ENCODE measurements at regions not wholly inside any gene's neighbourhood (a gene's known extent, or its start where the extent isn't known, plus 50 kb on each side); places are given as distances from the start of the nearest gene placed in this dataset.
"Not testable (repeated sequence)": the region's sequence is repeated elsewhere in the genome, so short reads cannot be mapped to it uniquely, and the experiment has no call there.

DNA sequence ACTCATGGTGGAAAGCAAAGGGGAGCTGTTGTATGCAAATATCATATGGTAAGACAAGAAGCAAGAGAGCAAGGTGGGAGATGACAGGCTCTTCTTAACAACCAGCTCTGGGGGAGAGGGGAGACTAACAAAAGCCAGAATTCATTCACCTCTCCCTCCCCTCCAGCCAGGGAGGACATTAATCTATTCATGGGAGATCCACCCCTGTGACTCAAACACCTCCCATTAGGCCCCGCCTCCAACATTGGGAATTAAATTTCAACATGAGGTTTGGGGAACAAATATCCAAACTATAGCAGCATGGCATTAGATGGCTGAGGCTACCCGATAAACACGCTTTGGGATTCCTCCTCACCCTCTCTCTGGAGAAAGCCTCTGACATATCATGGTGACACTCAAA, 210.6 kb downstream of the RHOU start:
- no peak for DNase-seq

- not testable (repeated sequence) for DNase-seq
These were observed 214.3 kb downstream of the RHOU start for GRCh38 chr1:228949617-228950016.

GRCh38 chr1:228953207-228953606, 217.9 kb downstream of the RHOU start:
- no peak for DNase-seq

- not testable (repeated sequence) for DNase-seq
These were observed 218.5 kb downstream of the RHOU start for GRCh38 chr1:228953808-228954207.

- DNase-seq, result no peak
These were observed 220.4 kb downstream of the RHOU start for GRCh38 chr1:228955691-228956090.

DNA sequence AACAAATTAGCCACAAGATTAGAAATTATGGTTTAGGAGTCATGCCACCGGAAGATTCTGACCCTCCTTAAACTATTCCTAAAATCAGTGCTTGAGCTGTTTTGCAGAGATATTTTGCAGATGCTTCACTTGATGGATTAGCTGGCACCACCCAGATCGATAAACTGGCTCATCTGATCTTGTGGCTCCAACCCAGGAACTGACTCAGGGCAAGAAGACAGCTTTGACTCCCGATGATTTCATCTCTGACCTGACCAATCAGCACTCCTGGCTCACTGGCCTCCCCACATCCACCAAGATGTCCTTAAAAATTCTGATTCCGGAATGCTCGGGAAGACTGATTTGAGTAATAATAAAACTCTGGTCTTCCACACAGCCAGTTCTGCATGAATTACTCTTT, 221.6 kb downstream of the RHOU start:
- no peak for DNase-seq

DNA sequence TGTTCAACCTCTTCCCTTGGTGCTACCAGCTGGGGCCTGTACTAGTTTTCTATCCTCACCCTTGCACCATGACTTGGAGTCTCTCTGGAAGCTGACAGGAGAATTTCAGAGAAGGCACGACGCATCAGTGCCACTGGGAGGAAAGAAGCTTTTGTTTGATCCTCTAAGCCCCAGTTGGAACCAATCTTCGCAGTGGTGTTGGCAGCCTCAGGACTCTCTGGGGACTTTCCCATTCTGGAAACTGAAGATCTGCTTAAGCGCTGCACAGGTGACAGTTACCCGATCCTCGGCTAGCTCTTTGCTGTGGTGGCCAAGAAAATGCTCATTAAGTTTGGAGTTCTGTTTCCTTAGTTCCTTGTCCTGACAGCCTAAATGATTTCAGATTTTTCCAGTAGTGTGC, 222.3 kb downstream of the RHOU start:
- DNase-seq, result no peak

DNA sequence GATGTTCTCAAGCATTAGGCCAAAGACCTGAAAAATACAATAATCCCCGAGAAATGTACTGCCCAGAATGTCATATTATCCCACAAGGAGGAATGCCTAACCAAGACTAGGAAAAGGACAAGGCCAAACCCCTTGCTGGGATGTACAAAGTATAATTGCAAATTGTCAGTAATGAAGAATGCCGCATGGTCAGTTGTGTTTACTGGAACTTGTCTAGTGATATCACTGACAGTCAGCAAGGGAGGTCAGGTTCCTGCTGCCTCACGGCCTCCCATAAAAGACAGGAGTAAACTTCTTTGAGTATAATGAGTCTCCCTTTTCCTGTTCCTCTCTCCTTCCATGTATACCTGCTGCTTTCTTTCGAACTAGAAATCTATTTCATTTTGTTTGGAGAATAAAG, 222.8 kb downstream of the RHOU start:
- DNase-seq, result no peak

GRCh38 chr1:228958741-228959140, 223.5 kb downstream of the RHOU start:
- DNase-seq, result no peak

DNA sequence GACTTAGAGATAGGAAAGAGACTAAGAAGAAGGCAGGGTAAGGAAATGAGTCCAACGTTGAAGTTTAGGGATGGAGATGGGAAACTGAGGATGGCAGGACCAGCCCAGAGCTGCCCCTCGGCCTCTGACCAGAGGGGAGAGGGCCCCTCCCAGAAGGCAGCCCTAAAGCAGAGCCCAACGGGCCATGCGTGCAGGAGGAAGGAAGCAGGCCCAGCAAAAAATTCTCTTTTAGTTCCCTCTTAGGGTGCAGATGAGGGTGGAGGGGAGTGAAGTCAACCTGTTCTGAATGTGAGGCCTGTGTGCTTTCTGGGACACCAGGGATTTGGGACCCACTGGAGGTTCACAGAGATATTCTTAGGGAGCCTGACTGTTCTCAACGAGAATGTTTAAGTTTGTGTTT, 225.4 kb downstream of the RHOU start:
- DNase-seq, result no peak

DNA sequence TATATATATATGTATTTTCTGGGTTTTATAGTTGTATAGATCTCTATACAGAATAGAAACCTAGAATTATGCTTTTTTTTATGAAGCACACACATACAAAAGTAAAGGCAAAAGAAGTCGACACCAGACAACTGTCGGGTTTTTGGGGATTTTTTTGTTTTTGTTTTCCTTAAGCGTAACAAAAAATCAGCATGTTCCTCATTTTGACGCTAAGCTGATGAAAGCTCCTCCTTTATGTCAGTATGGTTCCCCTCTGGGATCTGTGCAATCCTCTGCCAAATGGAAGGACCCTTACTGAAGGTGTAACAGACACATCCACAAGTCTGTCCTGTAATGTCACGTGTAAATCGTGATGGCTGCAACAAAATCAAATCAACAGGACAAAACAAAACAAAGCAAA, 226.2 kb downstream of the RHOU start:
- no peak for DNase-seq

DNA sequence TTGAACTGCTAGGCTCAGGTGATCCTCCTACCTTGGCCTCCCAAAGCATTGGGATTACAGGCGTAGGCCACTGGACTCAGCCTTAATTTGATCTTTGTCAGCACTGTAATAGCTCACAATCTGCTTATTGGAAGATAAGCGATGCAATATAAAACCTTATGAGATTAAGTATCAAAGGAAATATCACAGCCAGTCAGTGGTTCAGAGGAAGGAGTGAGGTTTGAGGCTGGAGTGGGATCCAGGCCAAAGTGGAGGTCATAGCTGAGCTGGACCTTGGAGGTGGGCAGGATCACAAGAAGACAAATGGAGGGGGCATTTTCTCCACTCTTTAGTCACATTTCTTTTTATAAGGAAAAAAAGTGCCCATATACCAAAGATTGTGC, 228.5 kb downstream of the RHOU start:
- DNase-seq, result no peak

DNA sequence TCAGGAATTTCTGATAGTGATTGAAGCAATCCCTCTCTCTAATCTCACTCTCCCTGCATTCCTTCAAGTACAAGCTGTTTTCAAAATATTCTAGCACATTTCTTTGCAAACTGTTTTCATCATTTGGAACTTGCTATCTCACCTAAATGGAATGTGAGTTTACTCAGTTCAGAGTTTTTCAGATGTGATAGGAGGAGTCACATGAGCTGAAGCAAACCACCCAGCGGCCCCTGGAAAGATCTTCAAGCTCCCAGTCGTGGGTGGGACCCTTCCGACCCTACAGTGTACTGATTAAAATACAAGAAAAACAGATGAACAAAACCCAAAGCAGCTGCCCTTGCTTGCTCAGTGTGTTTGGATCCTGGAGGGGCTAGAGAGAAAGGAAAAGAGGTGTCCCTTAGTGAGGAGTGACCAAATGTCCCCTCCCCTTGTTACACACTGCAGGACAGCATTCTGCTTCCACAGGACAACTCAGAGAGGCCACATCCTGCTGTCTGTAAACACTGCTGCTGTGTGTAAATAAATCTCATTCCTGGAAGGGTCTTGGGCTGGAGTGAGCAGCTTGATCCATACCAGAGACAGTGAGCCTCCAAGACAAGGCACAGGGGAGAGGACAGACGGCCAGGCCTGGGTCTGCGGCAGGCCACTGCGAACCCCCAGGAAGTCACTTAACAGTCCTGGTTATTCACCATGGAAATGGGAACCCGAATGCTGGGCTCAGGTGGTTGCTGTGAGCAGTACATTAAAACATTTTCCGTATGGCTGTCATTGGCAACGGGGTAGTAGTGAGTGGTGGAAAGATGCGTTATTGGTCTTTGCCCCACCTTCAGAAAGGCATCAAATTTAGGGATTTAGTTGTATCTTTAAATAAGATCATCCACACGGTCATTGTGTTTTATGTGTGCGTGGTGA, 229.2 kb downstream of the RHOU start:
- DNase-seq, result no peak

DNA sequence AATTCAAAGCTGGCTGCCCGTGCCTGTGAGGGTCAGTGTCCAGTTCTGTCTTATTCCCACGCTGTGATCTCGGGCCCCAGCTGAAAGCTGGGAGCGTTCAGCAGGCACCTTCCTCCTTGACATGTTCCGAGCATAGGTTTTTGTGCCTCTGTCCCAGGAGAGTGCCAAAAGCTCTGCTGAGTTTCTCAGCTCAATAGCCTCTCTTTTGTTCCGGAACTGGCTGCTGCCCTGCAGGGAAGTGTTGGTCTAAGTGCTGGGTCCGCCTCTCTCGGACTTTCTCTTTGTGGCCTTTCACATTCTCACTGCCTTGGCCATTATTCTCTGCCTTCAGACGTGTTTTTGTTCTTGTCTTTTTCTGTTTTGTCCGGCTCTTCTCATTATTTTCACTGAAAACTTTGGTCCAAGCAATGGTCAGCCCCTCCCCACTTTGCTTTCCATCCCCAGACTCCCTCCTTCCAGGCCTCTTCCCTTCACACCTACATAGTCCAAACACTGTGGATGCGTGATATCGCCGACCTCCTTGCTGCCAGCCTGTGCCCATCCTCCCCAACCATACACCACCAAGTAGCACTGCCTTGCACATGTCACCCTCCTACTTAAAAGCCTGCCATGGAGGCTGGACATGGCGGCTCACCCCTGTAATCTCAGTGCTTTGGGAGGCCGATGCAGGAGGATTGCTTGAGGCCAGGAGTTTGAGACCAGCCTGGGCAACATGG, 233.8 kb downstream of the RHOU start:
- no peak for DNase-seq

DNA sequence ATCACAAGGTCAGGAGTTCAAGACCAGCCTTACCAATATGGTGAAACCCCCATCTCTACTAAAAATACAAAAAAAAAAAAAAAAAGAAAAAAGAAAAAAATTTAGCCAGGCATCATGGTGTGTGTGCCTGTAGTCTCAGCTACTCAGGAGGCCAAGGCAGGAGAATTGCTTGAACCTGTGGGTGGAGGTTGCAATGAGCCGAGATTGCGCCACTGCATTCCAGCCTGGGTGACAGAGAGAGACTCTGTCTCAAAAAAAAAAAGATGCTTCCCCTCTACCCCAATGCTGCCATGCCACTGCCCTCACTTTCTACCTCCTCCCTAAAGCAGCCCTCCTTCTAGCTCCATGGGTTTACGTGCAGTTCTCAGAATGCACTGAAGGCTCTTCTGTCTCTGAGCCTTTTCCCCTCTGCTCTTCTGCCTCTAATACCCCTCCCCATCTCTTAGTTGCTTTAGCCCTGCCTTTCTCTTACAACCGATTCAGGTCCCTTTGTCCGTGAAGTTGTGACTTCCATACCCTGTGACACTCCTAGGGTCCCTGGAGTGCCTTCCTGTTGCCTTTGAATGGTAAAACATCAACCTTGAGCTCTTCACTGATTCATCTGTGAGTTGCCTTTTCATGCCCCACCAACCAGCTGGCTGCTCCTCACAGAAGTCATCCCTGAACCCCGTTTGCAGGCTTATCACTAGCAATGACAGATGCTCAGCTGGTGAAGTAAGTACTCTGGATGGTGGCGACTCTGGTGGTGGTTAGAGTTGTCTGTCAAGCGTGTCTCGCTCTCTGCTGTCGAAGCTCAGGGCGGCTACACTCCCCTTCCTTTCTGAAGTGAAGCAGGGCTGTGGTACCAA, 234.9 kb downstream of the RHOU start:
- DNase-seq, result no peak

- no peak for DNase-seq
These were observed 237.3 kb downstream of the RHOU start for GRCh38 chr1:228972576-228972975.

GRCh38 chr1:228974273-228974672, 239.0 kb downstream of the RHOU start:
- DNase-seq, result no peak

DNA sequence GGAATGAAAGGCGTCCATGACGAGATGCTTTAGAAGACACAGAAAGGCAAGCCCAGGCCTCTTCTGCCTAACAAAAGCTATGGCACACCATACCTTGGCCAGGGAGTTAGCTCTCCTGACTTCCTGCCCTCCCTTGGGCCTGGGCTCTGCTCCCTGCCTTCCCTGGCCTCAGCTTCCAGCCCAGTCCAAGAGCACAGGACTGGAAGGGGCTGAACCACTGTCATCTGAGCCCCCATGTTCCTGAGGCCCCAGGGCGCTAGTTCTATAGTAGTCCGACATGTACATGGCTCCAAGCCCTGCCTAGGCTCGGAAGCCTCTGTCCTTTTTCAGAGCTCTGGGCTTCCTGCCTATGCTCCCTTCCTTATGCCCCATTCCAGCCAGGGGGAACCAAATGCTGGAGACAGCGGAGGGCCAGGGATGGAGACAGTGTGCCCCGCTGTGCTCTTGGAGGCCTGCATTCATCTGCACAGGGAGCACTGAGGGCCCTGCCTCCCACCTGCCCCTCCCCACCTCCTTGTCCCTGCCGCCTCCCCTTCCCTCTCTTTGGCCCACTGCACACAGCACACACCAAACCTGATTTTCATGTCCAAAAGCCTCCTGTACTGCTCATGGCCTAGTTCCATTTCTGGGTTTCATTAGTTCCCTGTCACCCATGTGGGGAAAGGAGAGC, 240.1 kb downstream of the RHOU start:
- DNase-seq, result no peak

- DNase-seq, result no peak
These were observed 241.0 kb downstream of the RHOU start for GRCh38 chr1:228976316-228976715.

- DNase-seq, result no peak
These were observed 242.0 kb downstream of the RHOU start for GRCh38 chr1:228977307-228977706.

DNA sequence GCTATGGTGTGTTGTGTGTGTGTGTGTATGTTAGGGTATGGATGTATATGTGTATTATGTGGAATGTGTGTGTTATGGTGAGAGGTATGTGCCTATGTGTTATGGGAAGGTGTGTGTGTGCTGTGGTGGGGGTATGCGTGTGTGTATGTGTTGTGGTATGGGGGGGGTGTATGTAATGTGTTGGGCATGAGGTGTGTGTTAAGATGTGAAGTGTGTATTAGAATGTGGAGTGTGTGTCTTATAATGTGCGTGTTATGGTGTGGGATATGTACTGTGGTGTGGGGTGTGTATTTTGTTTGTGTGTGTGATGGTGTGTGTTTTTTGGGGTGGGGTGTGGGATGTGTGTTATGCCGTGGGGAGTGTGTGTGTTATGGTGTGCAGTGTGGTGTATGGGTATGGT, 242.5 kb downstream of the RHOU start:
- DNase-seq, result no peak

DNA sequence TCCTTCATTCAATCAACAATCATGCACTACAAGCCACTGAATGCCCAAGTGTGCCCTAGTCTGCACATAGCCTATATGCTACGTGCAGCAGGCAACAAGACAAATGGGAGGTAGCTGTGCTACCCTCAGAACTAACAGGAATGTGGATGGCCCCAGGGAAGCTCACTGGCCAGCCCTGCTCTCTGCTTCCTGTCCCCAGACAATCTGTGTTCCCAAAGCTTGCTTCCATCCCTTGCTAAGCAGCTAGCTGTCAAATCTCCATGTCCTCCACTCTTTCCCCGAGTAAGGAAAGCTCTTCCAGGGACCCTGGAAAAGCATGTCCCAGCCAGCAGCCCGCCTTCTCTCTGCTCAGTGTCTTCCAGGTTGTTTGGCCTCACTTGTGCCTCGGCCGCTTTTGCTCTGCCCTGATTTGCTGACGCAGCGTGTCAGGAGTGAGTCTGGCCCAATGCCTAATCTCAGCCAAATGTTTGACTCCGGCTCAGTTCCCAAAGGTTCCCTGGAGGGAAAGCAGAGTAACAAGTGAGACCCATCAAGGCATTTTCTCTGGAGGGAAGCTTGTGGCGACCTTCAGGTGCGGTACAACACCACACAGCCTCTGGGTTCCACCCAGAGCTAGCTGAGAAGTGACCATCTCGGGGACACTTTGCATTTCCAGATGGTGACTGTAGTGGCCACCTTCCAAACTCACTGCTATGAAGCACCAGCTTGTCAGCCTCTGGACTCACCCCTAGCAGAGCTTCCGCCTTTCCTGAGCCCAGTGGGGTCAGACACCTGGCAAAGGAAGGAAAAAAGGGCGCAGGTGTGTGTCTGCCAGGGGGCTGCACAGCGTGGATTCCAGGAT, 243.4 kb downstream of the RHOU start:
- no peak for DNase-seq
